GM12873 (cell line): ENCODE measurements at regions not wholly inside any gene's neighbourhood (a gene's known extent, or its start where the extent isn't known, plus 50 kb on each side); places are given as distances from the start of the nearest gene placed in this dataset.

Source experiments
- CTCF ChIP-seq: IDR thresholded peaks from 2 replicates; pipeline ENCODE4 v1.5.1; 2012; ENCODE audit warnings: low read depth, mild to moderate bottlenecking, moderate library complexity, low read length, control low read depth; ENCODE audit not compliant: insufficient read depth; ENCODE audit errors: missing control alignments

GRCh38 chr10:65518379-65518778 lies 1407.5 kb upstream of the LRRTM3 start:
- TF ChIP-seq CTCF = no peak

DNA sequence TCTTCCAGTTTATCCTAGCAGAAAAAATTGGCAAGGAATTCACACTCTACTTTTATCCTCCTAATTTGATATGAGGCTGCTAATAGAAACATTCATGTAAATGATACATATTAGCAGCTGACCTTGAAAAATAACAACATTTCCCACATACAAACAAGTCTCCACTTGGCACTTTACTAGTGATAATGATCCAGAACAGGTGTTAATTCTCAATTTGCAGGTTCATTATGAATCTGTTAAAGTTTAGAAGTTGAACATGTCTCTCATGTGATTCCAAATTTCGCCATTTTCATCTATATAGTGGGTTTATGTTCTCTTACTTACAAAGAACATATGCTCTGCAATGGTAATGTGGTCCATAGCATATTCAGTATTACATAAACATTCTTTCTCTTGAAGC lies 1396.8 kb upstream of the LRRTM3 start:
- no peak for TF ChIP-seq CTCF

DNA sequence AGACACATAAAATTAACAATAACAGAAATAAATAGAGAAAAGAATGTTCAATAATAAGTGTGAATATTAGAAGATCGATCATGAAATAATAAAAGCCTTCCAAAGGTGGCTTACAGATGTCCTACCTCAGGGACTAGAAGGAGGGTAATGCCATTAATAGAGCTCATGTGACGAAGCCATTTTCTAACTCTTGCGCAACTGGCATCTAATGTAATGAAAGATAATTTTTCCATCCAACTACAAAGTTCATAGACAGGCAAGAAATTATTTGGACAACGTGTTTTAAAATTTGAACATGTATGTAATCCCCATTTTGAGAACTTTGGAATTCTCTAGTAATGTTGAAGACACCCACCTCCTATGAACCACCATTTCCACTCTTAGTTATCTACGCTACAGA lies 1394.3 kb upstream of the LRRTM3 start:
- TF ChIP-seq CTCF = no peak

GRCh38 chr10:65534771-65535170 lies 1391.1 kb upstream of the LRRTM3 start:
- no peak for TF ChIP-seq CTCF

- no peak for TF ChIP-seq CTCF
Measured at GRCh38 chr10:65544756-65545155, 1381.1 kb upstream of the LRRTM3 start.

- no peak for TF ChIP-seq CTCF
Measured at GRCh38 chr10:65548001-65548400, 1377.8 kb upstream of the LRRTM3 start.

GRCh38 chr10:65550761-65551160 lies 1375.1 kb upstream of the LRRTM3 start:
- TF ChIP-seq CTCF = no peak

- TF ChIP-seq CTCF = no peak
Measured at GRCh38 chr10:65555192-65555591, 1370.6 kb upstream of the LRRTM3 start.
